GM23248 (cell line): ENCODE measurements at regions not wholly inside any gene's neighbourhood (a gene's known extent, or its start where the extent isn't known, plus 50 kb on each side); places are given as distances from the start of the nearest gene placed in this dataset.

Experiments
- EZH2 ChIP-seq: fragments of 200-600 bp; sonication (generic); IDR thresholded peaks from 2 replicates; pipeline ENCODE4 v1.6.1; 2018; ENCODE audit warnings: antibody characterized with exemption, mild to moderate bottlenecking; ENCODE audit not compliant: insufficient read depth, poor library complexity, severe bottlenecking
- EZH2phosphoT487 ChIP-seq: fragments of 200-600 bp; sonication (generic); IDR thresholded peaks from 2 replicates; pipeline ENCODE4 v1.6.1; 2018; ENCODE audit warnings: antibody characterized with exemption, moderate library complexity, mild to moderate bottlenecking, low read depth; ENCODE audit not compliant: insufficient read depth

DNA sequence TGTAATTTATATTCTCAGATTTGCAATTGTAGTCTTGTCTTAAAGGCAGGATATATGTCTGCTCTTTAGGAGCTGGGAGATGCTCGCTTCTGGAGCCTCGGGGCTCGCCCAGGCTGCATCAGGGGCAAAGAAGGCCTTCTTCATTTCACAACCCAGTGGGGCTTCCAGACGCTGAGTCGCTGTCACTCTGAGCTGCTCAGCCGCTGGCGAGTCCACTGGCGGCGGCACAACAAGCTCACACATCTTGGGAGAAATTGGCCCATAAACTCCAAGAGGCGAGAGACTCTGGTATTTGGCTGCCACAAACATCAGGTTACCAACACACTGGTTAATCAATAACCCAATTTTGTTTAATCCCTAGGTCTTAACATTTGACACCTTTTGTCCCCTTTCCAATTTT lies 216.6 kb downstream of the ATG4C start:
- TF ChIP-seq EZH2 (no peak), EZH2phosphoT487 (no peak)
